K562 (cell line): ENCODE measurements at regions not wholly inside any gene's neighbourhood (a gene's known extent, or its start where the extent isn't known, plus 50 kb on each side); places are given as distances from the start of the nearest gene placed in this dataset.

ENCODE experiments used
- ARID1B ChIP-seq: fragments of 450-650 bp; IDR thresholded peaks from 2 replicates; pipeline ENCODE4 v1.6.1; 2016; ENCODE audit warnings: antibody characterized with exemption, mild to moderate bottlenecking, inconsistent platforms
- BCLAF1 ChIP-seq, 2 experiments: fragments of 450-650 bp in 1 of 2; IDR thresholded peaks; 2 replicates each; pipeline ENCODE4 v1.6.1; 2011 to 2017; ENCODE audit warnings: low read depth in 2 of 2, antibody characterized with exemption in 1 of 2, borderline replicate concordance in 1 of 2, low read length in 1 of 2, mild to moderate bottlenecking in 1 of 2, mixed read lengths in 1 of 2; ENCODE audit not compliant: control insufficient read depth in 1 of 2
- CBFA2T2 ChIP-seq: fragments of 450-650 bp; conservative IDR thresholded peaks from 2 replicates; pipeline ENCODE4 v1.6.1; 2017; ENCODE audit warnings: mild to moderate bottlenecking
- CREM ChIP-seq: IDR thresholded peaks from 2 replicates; pipeline ENCODE4 v1.6.1; 2014; ENCODE audit warnings: antibody characterized with exemption, low read depth
- DPF2 ChIP-seq: fragments of 450-650 bp; IDR thresholded peaks from 2 replicates; pipeline ENCODE4 v1.6.1; 2016
- HSF4 ChIP-seq: fragments of 250-450 bp; sonication (Bioruptor Pico); IDR thresholded peaks from 2 replicates; pipeline ENCODE4 v2.1.2; 2022; ENCODE audit warnings: mild to moderate bottlenecking, moderate library complexity, borderline replicate concordance
- LCOR ChIP-seq: sonication (generic); formaldehyde crosslinking; IDR thresholded peaks from 2 replicates; pipeline ENCODE4 v1.8.0; 2022; ENCODE audit warnings: mild to moderate bottlenecking, missing genetic modification reagents
- MTA2 ChIP-seq: fragments of 450-650 bp; IDR thresholded peaks from 2 replicates; pipeline ENCODE4 v1.6.1; 2016; ENCODE audit warnings: low read depth
- OTX1 ChIP-seq: fragments of 450-650 bp; formaldehyde crosslinking; IDR thresholded peaks from 2 replicates; pipeline ENCODE4 v1.4.0; 2022; ENCODE audit warnings: mild to moderate bottlenecking
- RBBP5 ChIP-seq: fragments of 200-600 bp; sonication (generic); IDR thresholded peaks from 2 replicates; pipeline ENCODE4 v1.6.1; 2012; ENCODE audit warnings: borderline replicate concordance, mild to moderate bottlenecking, low read length, control low read depth, inconsistent platforms; ENCODE audit not compliant: insufficient read depth, poor library complexity, severe bottlenecking
- SMC3 ChIP-seq: conservative IDR thresholded peaks from 2 replicates; pipeline ENCODE4 v1.6.1; 2011; ENCODE audit warnings: low read depth, low read length, improper control_type of control experiment; ENCODE audit not compliant: insufficient read depth
- TAL1 ChIP-seq: fragments of 450-650 bp; IDR thresholded peaks from 2 replicates; pipeline ENCODE4 v1.6.1; 2016; ENCODE audit warnings: mild to moderate bottlenecking
- TCF3 ChIP-seq: sonication (generic); formaldehyde crosslinking; IDR thresholded peaks from 2 replicates; pipeline ENCODE4 v1.4.0; 2020; ENCODE audit warnings: mild to moderate bottlenecking, missing genetic modification reagents

GRCh38 chr11:87423161-87423560 lies 385.4 kb downstream of the TMEM135 start (continued):
- no peak for TF ChIP-seq BCLAF1 (IDR thresholded peaks at IDR 0.05; ENCODE audit: borderline replicate concordance in 1 of 2, control insufficient read depth in 1 of 2, low read depth in 2 of 2, low read length in 1 of 2)
- TF ChIP-seq HSF4 (CRISPR knock-in tag), result no peak
- TF ChIP-seq ARID1B, result peak; percentile 43
- peak; percentile 49 for TF ChIP-seq CBFA2T2
- TF ChIP-seq RBBP5, result no peak
- no peak for TF ChIP-seq LCOR
- no peak for TF ChIP-seq OTX1
- TF ChIP-seq DPF2, result no peak
- peak; percentile 37; the same call in 1 of the 2 replicates for TF ChIP-seq MTA2
- TF ChIP-seq CREM, result no peak
- TF ChIP-seq TAL1, result peak; percentile 51; the same call in 1 of the 2 replicates
- no peak for TF ChIP-seq SMC3
- peak; percentile 47 for TF ChIP-seq TCF3
